ENCODE measurements at regions not wholly inside any gene's neighbourhood (a gene's known extent, or its start where the extent isn't known, plus 50 kb on each side); places are given as distances from the start of the nearest gene placed in this dataset.
A peak's percentile ranks its signal among the peaks of the same experiment; 100 is the strongest.

GRCh38 chr2:121902171-121902591 lies 146.7 kb downstream of the TSN start:
- intact Hi-C loops (cut with micrococcal nuclease; ENCODE audit: unreplicated experiment), result no loop called here
- no peaks in the 10 kb centered on the region for H3K36me3 ChIP-seq (ENCODE audit: control insufficient read depth, insufficient read depth, low read length)
- Mint-ChIP-seq H3K9me3 (ENCODE audit: unreplicated experiment) (no peaks in the 10 kb centered on the region), H3K4me3 (ENCODE audit: unreplicated experiment) (no peak overlapping the region), H3K4me1 (ENCODE audit: low read depth, unreplicated experiment) (no peaks in the 10 kb centered on the region), H3K36me3 (ENCODE audit: insufficient read depth, unreplicated experiment) (no peaks in the 10 kb centered on the region), H3K27ac (ENCODE audit: unreplicated experiment) (no peak overlapping the region), H3K27me3 (ENCODE audit: insufficient read depth, unreplicated experiment) (peaks cover 13% of the 10 kb centered on the region)
- no peaks in the 10 kb centered on the region for H3K4me1 ChIP-seq
- POLR2A ChIA-PET, result no interaction called here
- no TSS peak for BruUV-seq (replicated peaks)
- H3K9me3 ChIP-seq, result no peaks in the 10 kb centered on the region
- no peak for TF ChIP-seq CTCF (IDR thresholded peaks at IDR 0.05; ENCODE audit: insufficient read depth in 1 of 2, low read depth in 1 of 2, low read length in 1 of 2, severe bottlenecking in 1 of 2, unreplicated experiment in 1 of 2)
- H3K4me3 ChIP-seq (ENCODE audit: low read depth, low read length), result no peak overlapping the region
- no peaks in the 10 kb centered on the region for H3K27me3 ChIP-seq (replicated peaks; ENCODE audit: control insufficient read depth, insufficient read depth, low read length)
- peak in 1 of 2 experiments; percentile 25 for DNase-seq
- CTCF ChIA-PET, result no interaction called here

- peaks cover 13% of the 10 kb centered on the region for H3K27me3 Mint-ChIP-seq (ENCODE audit: insufficient read depth, unreplicated experiment)
- no peaks in the 10 kb centered on the region for H3K36me3 Mint-ChIP-seq (ENCODE audit: insufficient read depth, unreplicated experiment)
- H3K4me3 Mint-ChIP-seq (ENCODE audit: unreplicated experiment), result no peak overlapping the region
- H3K4me1 ChIP-seq, result no peaks in the 10 kb centered on the region
- H3K4me1 Mint-ChIP-seq (ENCODE audit: low read depth, unreplicated experiment), result no peaks in the 10 kb centered on the region
- no TSS peak for BruUV-seq (replicated peaks)
- no peaks in the 10 kb centered on the region for H3K9me3 ChIP-seq
- no peaks in the 10 kb centered on the region for H3K9me3 Mint-ChIP-seq (ENCODE audit: unreplicated experiment)
- no peaks in the 10 kb centered on the region for H3K36me3 ChIP-seq (ENCODE audit: control insufficient read depth, insufficient read depth, low read length)
- H3K27ac Mint-ChIP-seq (ENCODE audit: unreplicated experiment), result no peak overlapping the region
- no peak for DNase-seq
- CTCF ChIA-PET, result no interaction called here
- no peaks in the 10 kb centered on the region for H3K27me3 ChIP-seq (replicated peaks; ENCODE audit: control insufficient read depth, insufficient read depth, low read length)
- POLR2A ChIA-PET, result no interaction called here
- intact Hi-C loops (cut with micrococcal nuclease; ENCODE audit: unreplicated experiment), result no loop called here
- no peak for TF ChIP-seq CTCF (IDR thresholded peaks at IDR 0.05; ENCODE audit: insufficient read depth in 1 of 2, low read depth in 1 of 2, low read length in 1 of 2, severe bottlenecking in 1 of 2, unreplicated experiment in 1 of 2)
- H3K4me3 ChIP-seq (ENCODE audit: low read depth, low read length), result no peak overlapping the region
These were observed 147.2 kb downstream of the TSN start for GRCh38 chr2:121902616-121903015.

- no TSS peak for BruUV-seq (replicated peaks)
- Mint-ChIP-seq H3K9me3 (ENCODE audit: unreplicated experiment) (no peaks in the 10 kb centered on the region), H3K27me3 (ENCODE audit: insufficient read depth, unreplicated experiment) (peaks cover 13% of the 10 kb centered on the region), H3K4me3 (ENCODE audit: unreplicated experiment) (no peak overlapping the region), H3K36me3 (ENCODE audit: insufficient read depth, unreplicated experiment) (no peaks in the 10 kb centered on the region), H3K27ac (ENCODE audit: unreplicated experiment) (no peak overlapping the region), H3K4me1 (ENCODE audit: low read depth, unreplicated experiment) (no peaks in the 10 kb centered on the region)
- no peak for DNase-seq
- Histone ChIP-seq H3K4me1 (no peaks in the 10 kb centered on the region), H3K9me3 (no peaks in the 10 kb centered on the region), H3K4me3 (ENCODE audit: low read depth, low read length) (no peak overlapping the region), H3K36me3 (ENCODE audit: control insufficient read depth, insufficient read depth, low read length) (no peaks in the 10 kb centered on the region), H3K27me3 (replicated peaks; ENCODE audit: control insufficient read depth, insufficient read depth, low read length) (no peaks in the 10 kb centered on the region)
- POLR2A ChIA-PET, result no interaction called here
- CTCF ChIA-PET, result no interaction called here
- intact Hi-C loops (cut with micrococcal nuclease; ENCODE audit: unreplicated experiment), result no loop called here
- TF ChIP-seq CTCF (IDR thresholded peaks at IDR 0.05; ENCODE audit: insufficient read depth in 1 of 2, low read depth in 1 of 2, low read length in 1 of 2, severe bottlenecking in 1 of 2, unreplicated experiment in 1 of 2), result no peak
These were observed 147.7 kb downstream of the TSN start for GRCh38 chr2:121903037-121903689.
